ENCODE measurements at regions not wholly inside any gene's neighbourhood (a gene's known extent, or its start where the extent isn't known, plus 50 kb on each side); places are given as distances from the start of the nearest gene placed in this dataset.

DNA sequence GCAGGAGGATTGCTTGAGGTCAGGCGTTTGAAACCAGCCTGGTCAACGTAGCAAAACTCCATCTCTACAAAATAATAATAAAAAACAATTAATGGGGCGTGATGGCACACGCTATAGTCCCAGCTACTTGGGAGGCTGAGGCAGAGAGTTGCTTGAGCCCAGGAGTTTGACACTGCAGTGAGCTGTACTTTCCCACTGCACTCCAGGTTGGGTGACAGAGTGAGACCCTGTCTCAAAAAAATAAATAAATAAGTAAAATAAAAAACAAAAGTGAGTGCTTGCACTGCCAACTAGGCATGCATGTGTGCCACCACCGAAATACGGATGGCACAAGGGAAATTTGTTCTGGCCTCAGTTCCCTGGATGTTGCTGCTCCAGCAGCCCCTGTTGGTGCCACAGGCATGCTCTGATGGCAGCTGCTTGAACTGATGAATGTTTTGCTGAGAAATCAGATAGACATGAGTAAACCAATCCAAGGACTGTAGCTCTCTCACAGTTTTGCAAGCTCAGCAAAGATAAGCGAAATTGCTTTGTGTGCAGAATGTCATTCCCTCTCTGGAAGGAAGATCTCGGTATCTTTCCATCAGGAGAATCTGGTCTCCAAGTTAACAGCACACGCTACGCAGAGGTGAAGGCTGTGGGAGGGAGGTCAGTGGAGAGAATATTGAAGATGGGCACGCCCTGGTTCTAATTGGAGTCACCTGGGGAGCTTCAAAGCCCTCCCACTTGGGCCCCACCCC lies 188.0 kb upstream of the SLC24A3 start:
- Histone ChIP-seq H3K4me3 (ENCODE audit: low read length) (no peak overlapping the region), H3K4me1 (ENCODE audit: control insufficient read depth in 2 of 2, insufficient read depth in 2 of 2, low read length in 2 of 2) (no peaks in the 10 kb centered on the region), H3K27ac (ENCODE audit: low read depth, low read length) (no peak overlapping the region), H3K27me3 (ENCODE audit: control insufficient read depth in 2 of 2, insufficient read depth in 2 of 2, low read length in 2 of 2) (no peaks in the 10 kb centered on the region), H3K9me3 (ENCODE audit: control insufficient read depth in 2 of 3, low read length in 3 of 3) (peaks cover 0 to 6% (median 0%) of the 10 kb centered on the region in 3 experiments), H3K36me3 (ENCODE audit: control insufficient read depth in 2 of 3, insufficient read depth in 3 of 3, low read length in 3 of 3) (no peaks in the 10 kb centered on the region)
- Mint-ChIP-seq H3K36me3 (no peaks in the 10 kb centered on the region), H3K4me3 (no peak overlapping the region), H3K27ac (no peak overlapping the region), H3K9me3 (peaks cover 0 to 4% (median 1%) of the 10 kb centered on the region in 11 donors), H3K4me1 (no peaks in the 10 kb centered on the region), H3K27me3 (peaks cover 0 to 5% (median 0%) of the 10 kb centered on the region in 5 donors)
- DNase-seq: no peak
- intact Hi-C loops (cut with micrococcal nuclease): no loop called here
- ATAC-seq: no peak
- POLR2A ChIA-PET: no interaction called here
- CTCF ChIA-PET: no interaction called here

DNA sequence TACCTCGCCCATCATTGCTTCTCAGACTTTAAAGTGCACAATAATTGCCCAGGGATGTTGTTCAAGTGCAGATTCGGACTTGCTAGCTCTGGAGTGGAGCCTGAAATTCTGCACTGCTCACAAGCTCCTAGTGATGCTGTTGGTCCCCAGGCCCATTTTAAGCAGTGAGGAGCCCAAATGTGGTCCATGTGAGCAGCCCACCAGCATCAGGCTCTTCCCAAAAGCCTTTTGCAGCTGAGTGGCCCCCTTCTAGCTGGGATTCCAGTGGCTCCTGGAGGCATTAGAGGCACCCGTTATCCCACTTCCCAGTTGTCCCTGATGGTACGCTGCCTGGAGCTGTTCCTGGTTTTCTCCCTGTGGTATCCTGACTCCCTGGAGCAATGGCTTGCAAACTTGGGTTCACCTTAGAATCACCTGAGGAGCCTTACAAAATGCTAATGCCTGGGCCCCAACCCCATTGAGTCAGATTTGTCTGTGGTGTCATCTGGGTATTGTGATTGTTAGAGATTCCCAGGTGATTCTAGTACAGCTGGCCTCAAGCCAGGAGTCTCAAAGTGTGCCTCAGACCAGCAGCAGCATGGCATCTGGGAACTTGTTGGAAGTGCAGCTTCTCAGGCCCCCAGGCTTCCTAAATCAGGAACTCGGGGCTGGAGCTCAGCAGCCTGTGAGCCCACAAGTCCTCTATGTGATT lies 186.9 kb upstream of the SLC24A3 start:
- no peak for ATAC-seq
- intact Hi-C loops (cut with micrococcal nuclease): no loop called here
- H3K9me3 ChIP-seq (ENCODE audit: control insufficient read depth in 2 of 3, low read length in 3 of 3): peaks cover 0 to 6% (median 0%) of the 10 kb centered on the region in 3 experiments
- no peaks in the 10 kb centered on the region for H3K36me3 ChIP-seq (ENCODE audit: control insufficient read depth in 2 of 3, insufficient read depth in 3 of 3, low read length in 3 of 3)
- DNase-seq: no peak
- CTCF ChIA-PET: no interaction called here
- H3K27ac ChIP-seq (ENCODE audit: low read depth, low read length): no peak overlapping the region
- H3K4me3 ChIP-seq (ENCODE audit: low read length): no peak overlapping the region
- Mint-ChIP-seq H3K4me3 (no peak overlapping the region), H3K27ac (no peak overlapping the region), H3K36me3 (no peaks in the 10 kb centered on the region), H3K9me3 (peaks cover 0 to 9% (median 2%) of the 10 kb centered on the region in 11 donors), H3K4me1 (no peaks in the 10 kb centered on the region), H3K27me3 (peaks cover 0 to 5% (median 0%) of the 10 kb centered on the region in 5 donors)
- no peaks in the 10 kb centered on the region for H3K27me3 ChIP-seq (ENCODE audit: control insufficient read depth in 2 of 2, insufficient read depth in 2 of 2, low read length in 2 of 2)
- no peaks in the 10 kb centered on the region for H3K4me1 ChIP-seq (ENCODE audit: control insufficient read depth in 2 of 2, insufficient read depth in 2 of 2, low read length in 2 of 2)
- POLR2A ChIA-PET: no interaction called here

DNA sequence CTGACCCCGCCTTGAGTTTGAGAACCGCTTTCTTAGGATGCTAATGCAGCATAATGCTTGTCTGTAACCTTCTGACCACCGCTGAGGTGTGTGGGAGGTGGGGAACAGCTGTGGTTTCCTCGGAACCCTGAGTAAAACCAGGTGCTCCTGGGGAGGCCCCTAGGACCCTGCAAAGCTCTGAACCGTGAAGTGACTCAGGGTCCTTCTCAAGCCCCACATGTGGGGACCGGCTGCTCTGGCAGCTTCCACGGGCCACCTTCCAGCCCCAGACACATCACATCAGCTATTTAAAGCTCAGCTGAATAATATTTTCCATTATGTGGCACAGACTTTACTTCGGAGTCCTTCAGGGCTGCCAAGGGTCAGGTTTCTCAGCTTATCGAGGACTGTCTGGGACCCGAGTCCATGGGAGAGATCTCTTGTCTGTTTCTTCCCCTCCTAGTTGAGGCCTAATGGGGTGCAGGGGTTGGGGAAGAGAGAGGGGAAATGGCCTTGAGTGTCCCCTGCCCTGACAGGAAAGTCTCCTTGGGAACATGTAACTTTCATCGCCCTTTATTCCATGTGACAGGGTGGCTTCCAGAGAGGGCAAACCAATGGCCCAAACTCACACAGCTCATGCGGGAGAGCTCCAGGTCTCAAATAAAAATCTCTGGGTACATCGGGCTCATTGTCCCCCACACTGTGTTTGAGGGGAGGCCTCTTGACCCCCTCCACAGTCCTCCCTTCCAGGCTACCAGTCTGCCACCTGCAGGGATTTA lies 186.1 kb upstream of the SLC24A3 start:
- H3K4me3 ChIP-seq (ENCODE audit: low read length): no peak overlapping the region
- CTCF ChIA-PET: no interaction called here
- no peaks in the 10 kb centered on the region for H3K36me3 ChIP-seq (ENCODE audit: control insufficient read depth in 2 of 3, insufficient read depth in 3 of 3, low read length in 3 of 3)
- Mint-ChIP-seq H3K36me3 (no peaks in the 10 kb centered on the region), H3K4me3 (no peak overlapping the region), H3K9me3 (peaks cover 0 to 9% (median 1%) of the 10 kb centered on the region in 11 donors), H3K27me3 (peaks cover 0 to 5% (median under 1%) of the 10 kb centered on the region in 5 donors), H3K4me1 (no peaks in the 10 kb centered on the region), H3K27ac (no peak overlapping the region)
- peaks cover 0 to 5% (median 0%) of the 10 kb centered on the region in 3 experiments for H3K9me3 ChIP-seq (ENCODE audit: control insufficient read depth in 2 of 3, low read length in 3 of 3)
- intact Hi-C loops (cut with micrococcal nuclease): no loop called here
- no peak overlapping the region for H3K27ac ChIP-seq (ENCODE audit: low read depth, low read length)
- DNase-seq (no peak), ATAC-seq (no peak)
- POLR2A ChIA-PET: no interaction called here
- no peaks in the 10 kb centered on the region for H3K27me3 ChIP-seq (ENCODE audit: control insufficient read depth in 2 of 2, insufficient read depth in 2 of 2, low read length in 2 of 2)
- H3K4me1 ChIP-seq (ENCODE audit: control insufficient read depth in 2 of 2, insufficient read depth in 2 of 2, low read length in 2 of 2): no peaks in the 10 kb centered on the region

DNA sequence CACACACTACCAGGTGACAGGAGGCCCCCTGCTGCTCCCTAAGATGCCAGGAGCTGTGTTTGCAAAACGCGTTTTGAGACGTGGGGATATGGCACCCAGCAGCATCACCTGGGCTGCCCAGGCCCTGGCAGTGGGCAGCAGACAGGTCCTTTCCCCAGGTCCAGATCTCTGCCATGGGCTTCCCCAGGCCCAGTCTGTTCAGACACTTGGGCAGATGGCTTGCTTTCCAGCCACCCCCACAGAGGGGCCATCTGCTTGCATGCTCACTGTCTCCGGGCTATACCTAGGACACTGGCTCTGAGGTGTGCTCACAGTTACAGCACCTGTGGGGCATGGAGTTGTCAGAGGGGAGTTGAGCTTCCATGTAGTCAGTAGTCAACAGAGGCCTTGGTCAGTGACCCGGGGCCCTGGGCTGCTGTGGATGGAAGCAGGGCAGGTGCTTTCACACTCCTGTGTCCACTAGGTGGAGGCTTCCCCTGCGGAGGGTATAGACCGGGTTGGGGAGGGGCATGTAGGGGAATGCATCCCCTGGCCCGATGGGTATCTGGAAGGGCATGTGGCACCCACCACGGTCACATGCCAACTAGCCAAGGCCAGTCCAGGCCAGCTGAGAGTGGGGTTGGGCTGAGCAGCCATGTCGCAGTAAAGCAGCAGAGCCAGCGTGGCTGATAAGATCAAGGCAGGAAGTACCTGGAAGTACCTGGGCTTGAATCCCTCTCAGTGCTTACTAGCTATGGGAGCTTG lies 185.4 kb upstream of the SLC24A3 start:
- Mint-ChIP-seq H3K4me1 (no peaks in the 10 kb centered on the region), H3K4me3 (no peak overlapping the region), H3K9me3 (peaks cover 0 to 10% (median 1%) of the 10 kb centered on the region in 11 donors), H3K36me3 (no peaks in the 10 kb centered on the region), H3K27me3 (peaks cover 0 to 8% (median 5%) of the 10 kb centered on the region in 5 donors), H3K27ac (no peak overlapping the region)
- H3K4me3 ChIP-seq (ENCODE audit: low read length): no peak overlapping the region
- CTCF ChIA-PET: no interaction called here
- intact Hi-C loops (cut with micrococcal nuclease): no loop called here
- H3K27me3 ChIP-seq (ENCODE audit: control insufficient read depth in 2 of 2, insufficient read depth in 2 of 2, low read length in 2 of 2): no peaks in the 10 kb centered on the region
- no peaks in the 10 kb centered on the region for H3K9me3 ChIP-seq (ENCODE audit: control insufficient read depth in 2 of 3, low read length in 3 of 3)
- H3K27ac ChIP-seq (ENCODE audit: low read depth, low read length): no peak overlapping the region
- DNase-seq: no peak
- no peaks in the 10 kb centered on the region for H3K4me1 ChIP-seq (ENCODE audit: control insufficient read depth in 2 of 2, insufficient read depth in 2 of 2, low read length in 2 of 2)
- H3K36me3 ChIP-seq (ENCODE audit: control insufficient read depth in 2 of 3, insufficient read depth in 3 of 3, low read length in 3 of 3): no peaks in the 10 kb centered on the region
- no peak for ATAC-seq
- POLR2A ChIA-PET: no interaction called here

DNA sequence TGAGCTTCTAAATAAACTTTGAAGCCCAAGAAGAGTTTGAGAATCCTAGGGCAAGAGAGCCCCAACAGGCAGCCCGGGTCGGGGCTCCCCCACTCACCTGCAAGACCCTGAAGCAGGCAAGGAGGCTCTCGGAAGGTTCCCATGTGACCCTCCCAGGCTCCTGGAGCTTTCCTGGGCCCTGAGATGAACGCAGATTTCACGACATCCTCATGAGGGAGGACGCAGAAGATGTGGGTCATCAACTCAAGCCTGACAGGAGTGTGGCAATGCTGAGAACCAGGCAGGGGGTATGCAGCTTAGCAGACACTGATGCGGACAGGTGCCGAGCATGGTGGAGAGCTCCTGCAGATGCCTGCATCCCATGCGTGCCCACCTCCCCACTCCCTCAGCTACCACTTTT lies 184.5 kb upstream of the SLC24A3 start:
- peaks cover 0 to 12% (median 2%) of the 10 kb centered on the region in 11 donors for H3K9me3 Mint-ChIP-seq
- no peaks in the 10 kb centered on the region for H3K4me1 Mint-ChIP-seq
- ATAC-seq (no peak), DNase-seq (no peak)
- Histone ChIP-seq H3K36me3 (ENCODE audit: control insufficient read depth in 2 of 3, insufficient read depth in 3 of 3, low read length in 3 of 3) (no peaks in the 10 kb centered on the region), H3K27ac (ENCODE audit: low read depth, low read length) (no peak overlapping the region), H3K4me3 (ENCODE audit: low read length) (no peak overlapping the region), H3K4me1 (ENCODE audit: control insufficient read depth in 2 of 2, insufficient read depth in 2 of 2, low read length in 2 of 2) (no peaks in the 10 kb centered on the region), H3K9me3 (ENCODE audit: control insufficient read depth in 2 of 3, low read length in 3 of 3) (no peaks in the 10 kb centered on the region), H3K27me3 (ENCODE audit: control insufficient read depth in 2 of 2, insufficient read depth in 2 of 2, low read length in 2 of 2) (no peaks in the 10 kb centered on the region)
- H3K27me3 Mint-ChIP-seq: peaks cover 0 to 17% (median 7%) of the 10 kb centered on the region in 5 donors
- H3K27ac Mint-ChIP-seq: no peak overlapping the region
- ChIA-PET CTCF (no interaction called here), POLR2A (no interaction called here)
- H3K4me3 Mint-ChIP-seq: no peak overlapping the region
- H3K36me3 Mint-ChIP-seq: no peaks in the 10 kb centered on the region
- intact Hi-C loops (cut with micrococcal nuclease): no loop called here

DNA sequence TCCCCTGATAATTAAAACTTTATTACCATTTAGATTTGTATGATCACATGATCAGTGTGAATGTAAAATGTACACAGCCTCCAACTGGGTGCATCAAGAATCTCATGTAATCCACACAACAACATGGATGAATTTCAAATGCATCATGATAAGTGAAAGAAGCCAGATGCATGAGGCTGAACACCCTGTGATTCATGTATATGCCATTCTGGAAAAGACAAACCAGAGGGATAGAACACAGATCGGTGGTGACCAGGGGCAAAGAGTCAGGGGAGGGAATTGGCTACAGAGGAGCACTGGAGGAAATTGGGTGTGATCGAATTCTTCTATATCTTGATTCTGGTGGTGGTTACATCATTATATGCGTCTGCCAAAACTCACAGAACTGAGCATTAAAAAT lies 170.7 kb upstream of the SLC24A3 start:
- Histone ChIP-seq H3K27ac (ENCODE audit: low read depth, low read length) (no peak overlapping the region), H3K4me3 (ENCODE audit: low read length) (no peak overlapping the region), H3K9me3 (ENCODE audit: control insufficient read depth in 2 of 3, low read length in 3 of 3) (no peaks in the 10 kb centered on the region), H3K27me3 (ENCODE audit: control insufficient read depth in 2 of 2, insufficient read depth in 2 of 2, low read length in 2 of 2) (no peaks in the 10 kb centered on the region), H3K36me3 (ENCODE audit: control insufficient read depth in 2 of 3, insufficient read depth in 3 of 3, low read length in 3 of 3) (no peaks in the 10 kb centered on the region), H3K4me1 (ENCODE audit: control insufficient read depth in 2 of 2, insufficient read depth in 2 of 2, low read length in 2 of 2) (no peaks in the 10 kb centered on the region)
- DNase-seq (no peak), ATAC-seq (no peak)
- Mint-ChIP-seq H3K4me3 (no peak overlapping the region), H3K4me1 (no peaks in the 10 kb centered on the region), H3K9me3 (no peaks in the 10 kb centered on the region), H3K36me3 (no peaks in the 10 kb centered on the region), H3K27me3 (peaks cover 0 to 24% (median 0%) of the 10 kb centered on the region in 5 donors), H3K27ac (no peak overlapping the region)
- intact Hi-C loops (cut with micrococcal nuclease): no loop called here
- ChIA-PET POLR2A (no interaction called here), CTCF (no interaction called here)
